CD4-positive, alpha-beta T cell treated with Interleukin-6 for 4 hours (primary cell): ENCODE measurements at regions not wholly inside any gene's neighbourhood (a gene's known extent, or its start where the extent isn't known, plus 50 kb on each side); places are given as distances from the start of the nearest gene placed in this dataset.

Experiments used
- DNase-seq: peaks from one replicate; pipeline ENCODE4 v3.0.0-alpha.2; 2020; ENCODE audit warnings: mixed read lengths

DNA sequence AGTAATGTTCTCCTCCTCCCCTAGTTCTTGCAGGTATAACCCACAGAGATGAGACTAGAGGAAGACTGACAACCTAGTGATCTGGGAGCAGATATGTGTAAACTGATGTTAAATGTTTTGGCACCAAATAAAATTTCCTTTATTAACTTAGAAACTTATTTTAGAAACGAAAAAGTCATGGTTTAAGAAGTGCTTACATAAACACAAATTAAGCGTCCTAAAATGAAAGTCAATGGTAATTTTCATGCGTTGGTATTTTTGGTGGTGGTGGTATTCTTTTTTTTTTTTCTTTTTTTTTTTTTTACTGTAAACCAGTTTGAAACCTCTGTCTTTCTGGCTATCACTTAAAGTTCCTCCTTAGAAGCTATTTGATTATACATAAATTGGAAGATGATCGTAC, 1438.1 kb upstream of the TENM3 start:
- no peak for DNase-seq

- no peak for DNase-seq
Observed at GRCh38 chr4:180808862-180809261, 1434.3 kb upstream of the TENM3 start.

DNA sequence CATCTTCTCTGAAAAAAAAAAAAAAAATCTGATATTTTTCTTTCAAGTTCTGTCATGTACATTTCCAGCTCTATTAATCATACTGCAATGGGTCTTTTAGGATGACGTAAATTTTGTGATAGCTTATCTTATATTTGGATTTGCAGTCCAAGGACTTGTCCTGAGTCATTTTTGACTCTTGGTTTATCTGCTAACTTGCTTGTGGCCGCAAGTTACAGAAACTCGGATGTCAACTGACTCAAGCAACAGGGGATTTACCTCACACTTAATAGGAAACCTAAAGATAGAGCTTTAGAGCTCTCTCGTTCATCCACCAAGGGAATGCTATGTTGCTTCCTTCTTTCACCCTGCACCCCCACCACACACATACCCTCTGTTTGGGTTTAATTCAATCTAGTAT, 1433.8 kb upstream of the TENM3 start:
- no peak for DNase-seq

DNA sequence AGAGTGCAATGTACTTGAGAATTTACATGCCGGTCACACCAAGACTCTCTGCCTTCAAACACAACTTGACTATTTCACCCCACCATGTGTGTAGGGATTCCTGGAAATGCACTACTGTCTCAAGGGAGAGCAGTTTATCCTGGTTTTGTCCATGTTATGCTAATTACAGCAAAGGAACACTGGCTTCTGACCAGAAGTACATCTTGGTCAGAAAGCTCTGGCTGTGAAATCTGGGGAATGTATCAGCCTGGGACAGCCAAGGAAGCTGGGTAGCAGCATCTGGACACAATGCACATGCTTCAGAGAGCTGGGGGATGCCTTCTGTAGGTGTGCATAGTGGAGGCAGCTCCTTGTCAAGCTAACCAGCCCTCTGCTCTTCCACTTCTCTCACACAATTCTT, 1432.6 kb upstream of the TENM3 start:
- no peak for DNase-seq

- DNase-seq, result no peak
Observed at GRCh38 chr4:180811556-180811955, 1431.6 kb upstream of the TENM3 start.

DNA sequence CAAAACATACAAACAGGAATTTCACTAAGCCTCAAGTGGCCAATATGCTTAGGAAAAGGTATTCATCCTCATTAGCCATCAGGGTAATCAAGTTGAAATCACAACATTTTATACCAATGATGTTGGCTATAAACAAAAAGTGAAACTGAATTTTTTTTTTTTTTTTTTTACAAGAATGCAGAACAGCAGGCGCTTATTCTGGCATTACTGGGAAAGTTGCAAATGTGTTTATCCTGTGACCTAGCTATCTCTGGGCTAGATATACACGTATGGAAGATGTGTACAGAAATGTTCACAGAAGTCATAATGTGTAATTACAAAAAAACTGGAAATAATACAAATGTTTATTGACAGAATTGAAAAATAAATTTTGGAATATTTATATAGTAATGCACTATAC, 1430.4 kb upstream of the TENM3 start:
- no peak for DNase-seq

GRCh38 chr4:180814875-180815417, 1428.3 kb upstream of the TENM3 start:
- no peak for DNase-seq

DNA sequence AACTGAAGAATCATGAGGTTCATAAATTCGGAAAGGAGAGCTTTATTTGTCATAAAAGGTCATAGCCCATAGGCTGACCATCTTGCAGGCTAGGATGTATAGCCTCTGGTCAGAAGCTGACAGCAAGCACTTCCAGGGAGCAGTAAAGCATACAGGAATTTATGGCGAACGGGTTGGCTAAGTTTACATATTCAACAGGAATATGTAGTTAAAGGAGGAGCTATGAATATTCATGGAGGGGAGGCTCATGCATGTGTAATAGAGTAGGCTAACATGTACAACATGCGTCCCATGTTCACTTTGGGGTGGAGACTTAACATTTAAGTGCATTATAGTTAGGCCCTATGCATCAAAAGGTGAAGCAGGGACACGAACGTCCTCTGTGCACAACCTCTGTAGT, 1425.7 kb upstream of the TENM3 start:
- no peak for DNase-seq

- DNase-seq, result no peak
Observed at GRCh38 chr4:180823108-180823507, 1420.1 kb upstream of the TENM3 start.

- DNase-seq, result no peak
Observed at GRCh38 chr4:180827232-180828009, 1415.8 kb upstream of the TENM3 start.

DNA sequence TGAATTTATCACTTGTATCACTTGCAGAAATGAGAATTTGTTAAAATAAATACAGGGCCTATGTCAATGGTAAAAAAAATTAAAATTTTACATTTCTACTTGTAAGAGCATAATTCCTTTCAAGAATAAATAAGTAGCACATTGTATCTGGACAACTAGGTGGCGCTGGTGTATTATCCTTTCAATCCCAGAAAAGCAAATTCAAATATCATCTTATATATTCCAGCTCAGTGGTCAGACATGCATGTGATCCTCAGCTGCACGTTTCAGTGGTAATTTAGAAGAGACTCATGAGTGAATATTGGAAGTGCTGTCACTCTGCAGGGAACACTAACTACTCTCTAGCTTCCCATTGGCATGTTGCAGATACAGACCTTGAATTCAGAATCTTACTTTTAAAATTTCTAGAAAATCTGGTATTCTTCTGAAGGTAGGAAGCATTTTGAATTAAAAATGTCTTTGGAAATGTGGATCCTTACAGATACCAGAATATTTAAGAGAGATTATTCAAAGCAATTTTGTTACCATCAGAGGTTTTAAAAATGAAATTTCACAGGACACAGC, 1414.7 kb upstream of the TENM3 start:
- DNase-seq, result no peak

DNA sequence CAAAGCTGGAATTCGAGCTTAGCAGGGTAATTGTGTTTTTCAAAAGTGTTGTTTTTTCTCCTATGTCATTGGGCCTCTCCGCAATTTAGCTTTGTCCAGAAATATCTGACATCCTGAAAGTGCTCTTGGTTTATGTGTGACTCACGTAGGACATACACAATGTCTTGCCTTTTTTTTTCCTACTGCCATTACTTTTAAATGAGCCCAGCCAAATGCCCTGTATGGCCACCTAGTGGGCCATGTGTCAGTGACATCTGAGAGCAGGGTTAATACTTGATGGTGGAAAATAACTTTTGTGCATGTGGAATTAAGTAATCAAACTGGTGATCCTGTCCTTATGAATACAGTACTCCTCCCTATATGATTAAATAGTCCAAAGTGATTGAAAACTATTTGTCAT, 1411.1 kb upstream of the TENM3 start:
- DNase-seq, result no peak

DNA sequence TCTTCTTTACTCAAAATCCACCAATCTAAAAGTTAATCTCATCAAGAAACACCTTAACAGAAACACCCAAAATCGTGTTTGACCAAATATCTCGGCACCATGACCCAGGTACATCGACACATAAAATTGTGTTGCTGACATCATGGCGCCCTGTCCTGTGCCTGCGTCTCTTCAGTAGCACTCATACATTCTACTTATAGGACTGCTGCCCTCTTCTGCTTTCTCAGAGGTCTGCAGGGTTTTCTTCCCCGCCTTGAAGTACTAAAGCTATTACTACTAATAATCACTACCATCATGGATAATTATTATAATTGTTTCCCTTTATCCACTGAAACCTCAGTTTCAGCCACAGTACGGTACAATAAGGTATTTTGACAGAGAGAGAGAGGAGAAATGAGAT, 1403.1 kb upstream of the TENM3 start:
- DNase-seq, result no peak

GRCh38 chr4:180850318-180850940, 1392.8 kb upstream of the TENM3 start:
- DNase-seq, result no peak

DNA sequence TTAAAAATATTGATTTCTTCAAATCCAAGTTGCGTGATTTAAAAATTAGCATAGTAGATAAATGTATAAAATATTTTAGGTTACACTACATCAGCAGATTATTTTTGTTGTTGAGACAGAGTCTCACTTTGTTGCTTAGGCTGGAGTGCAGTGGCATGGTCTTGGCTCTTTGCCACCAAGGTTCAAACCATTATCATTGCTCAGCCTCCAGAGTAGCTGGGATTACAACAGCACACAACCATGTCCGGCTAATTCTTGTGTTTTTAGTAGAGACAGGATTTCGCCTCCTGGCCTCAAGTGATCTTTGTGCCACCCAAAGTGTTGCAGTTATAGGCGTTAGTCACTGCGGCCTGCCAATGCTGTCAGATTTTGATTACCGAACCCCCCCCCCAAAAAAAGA, 1390.5 kb upstream of the TENM3 start:
- no peak for DNase-seq

DNA sequence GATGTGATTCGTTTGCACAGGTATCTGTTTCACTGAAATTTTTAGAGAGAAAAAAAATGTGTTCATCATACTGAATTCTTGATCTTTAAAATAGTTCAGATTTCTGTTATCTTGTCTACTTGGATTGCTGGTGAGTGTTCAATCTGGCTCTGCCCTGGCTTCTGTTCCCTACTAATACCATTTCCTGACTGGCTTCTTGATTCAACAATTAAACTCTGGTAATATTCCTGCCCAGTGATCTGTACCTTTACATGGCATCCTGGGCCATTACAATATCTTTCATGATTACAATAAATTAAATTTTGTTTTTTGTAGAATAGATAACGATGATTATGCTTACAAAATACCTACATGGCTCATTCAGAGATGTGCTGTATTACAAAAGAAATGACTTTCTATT, 1388.0 kb upstream of the TENM3 start:
- no peak for DNase-seq

DNA sequence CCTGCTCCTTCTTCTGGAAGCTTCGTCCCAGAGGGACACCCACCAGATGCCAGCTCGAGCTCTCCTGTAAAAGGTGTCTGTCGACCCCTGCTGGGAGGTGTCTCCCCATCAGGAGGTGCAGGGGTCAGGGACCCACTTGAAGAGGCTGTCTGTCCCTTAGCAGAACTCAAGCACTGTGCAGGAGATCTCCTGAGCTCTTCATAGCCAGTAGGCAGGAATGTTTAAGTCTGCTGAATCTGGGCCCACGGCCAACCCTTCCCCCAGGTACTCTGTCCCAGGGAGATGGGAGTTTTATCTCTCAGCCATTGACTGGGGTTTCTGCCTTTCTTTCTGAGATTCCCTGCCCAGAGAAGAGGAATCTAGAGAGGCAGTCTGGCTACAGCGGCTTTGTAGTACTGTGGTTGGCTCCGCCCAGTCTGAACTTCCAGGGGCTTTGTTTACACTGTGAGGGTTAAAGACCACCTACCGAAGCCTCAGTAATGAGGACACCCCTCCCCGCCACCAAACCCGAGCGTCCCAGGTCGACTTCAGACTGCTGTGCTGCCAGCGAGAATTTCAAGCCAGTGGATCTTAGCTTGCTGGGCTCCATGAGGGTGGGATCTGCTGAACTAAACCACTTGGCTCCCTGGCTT, 1383.0 kb upstream of the TENM3 start:
- no peak for DNase-seq

GRCh38 chr4:180861651-180862050, 1381.6 kb upstream of the TENM3 start:
- DNase-seq, result no peak

DNA sequence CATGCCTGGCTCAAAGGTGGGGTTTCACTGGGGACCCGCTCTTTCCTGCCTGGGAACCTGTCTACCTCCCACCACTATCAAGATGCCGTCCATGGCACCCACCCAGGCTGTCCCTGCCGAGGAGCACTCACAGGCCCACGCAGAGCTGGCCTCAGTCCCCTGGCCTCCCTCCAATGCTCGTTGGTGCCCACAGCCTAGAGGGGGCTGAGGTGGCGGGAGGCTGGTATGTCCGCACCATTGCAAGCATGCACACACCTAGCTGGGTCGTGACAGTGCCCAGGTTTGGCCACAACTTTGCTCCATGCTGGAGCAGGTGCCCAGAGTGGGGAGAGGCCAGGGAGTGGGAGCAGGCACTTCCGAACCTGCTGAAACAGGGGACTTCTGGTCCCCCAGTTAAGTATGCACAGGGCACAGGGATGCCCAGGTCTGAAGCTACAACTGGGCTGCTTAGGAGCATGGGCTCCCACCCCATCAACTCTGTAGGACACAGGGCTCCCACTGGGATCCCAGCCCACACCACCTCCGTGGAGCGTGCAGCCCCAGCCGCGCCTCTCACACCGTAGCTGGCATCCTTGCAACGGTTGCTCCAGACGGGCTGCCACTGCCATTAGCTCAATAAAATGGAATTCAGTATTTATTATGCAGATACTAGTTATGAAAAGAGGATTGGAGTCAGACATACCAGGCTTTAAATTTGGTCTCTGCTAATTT, 1376.1 kb upstream of the TENM3 start:
- no peak for DNase-seq

GRCh38 chr4:180870623-180871022, 1372.6 kb upstream of the TENM3 start:
- no peak for DNase-seq

DNA sequence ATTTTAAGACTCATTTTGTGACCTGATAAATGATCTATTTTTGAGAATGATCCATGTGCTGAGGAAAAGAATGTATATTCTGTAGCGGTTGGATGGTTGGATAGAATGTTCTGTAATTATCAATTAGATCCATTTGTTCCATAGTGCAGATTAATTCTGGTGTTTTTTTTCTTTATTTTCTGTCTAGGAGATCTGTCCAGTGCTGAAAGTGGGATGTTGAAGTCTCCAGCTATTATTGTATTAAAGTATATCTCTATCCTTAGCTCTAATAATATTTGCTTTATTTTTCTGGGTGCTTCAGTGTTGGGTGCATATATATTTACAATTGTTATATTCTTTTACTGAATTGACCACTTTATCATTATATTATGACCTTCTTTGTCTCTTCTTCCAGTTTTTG, 1344.9 kb upstream of the TENM3 start:
- DNase-seq, result no peak

DNA sequence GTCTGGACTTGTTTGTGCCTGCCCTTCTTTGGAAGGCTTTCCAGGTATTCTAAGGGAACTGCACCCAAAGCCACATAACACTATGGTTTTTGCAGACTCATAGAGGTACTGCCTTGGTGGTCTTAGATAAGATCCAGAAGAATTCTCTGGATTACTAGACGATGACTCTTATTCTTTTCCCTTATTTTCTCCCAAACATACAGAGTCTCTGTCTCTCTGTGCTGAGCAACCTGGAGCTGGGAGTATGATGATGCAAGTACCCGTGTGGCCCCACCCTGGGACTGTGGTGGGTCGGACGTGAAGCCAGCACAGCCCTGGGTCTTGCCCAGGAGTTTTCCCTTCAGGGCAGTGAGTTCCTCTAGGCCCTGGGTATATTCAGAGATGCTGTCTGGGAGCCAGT, 1342.4 kb upstream of the TENM3 start:
- DNase-seq, result no peak

DNA sequence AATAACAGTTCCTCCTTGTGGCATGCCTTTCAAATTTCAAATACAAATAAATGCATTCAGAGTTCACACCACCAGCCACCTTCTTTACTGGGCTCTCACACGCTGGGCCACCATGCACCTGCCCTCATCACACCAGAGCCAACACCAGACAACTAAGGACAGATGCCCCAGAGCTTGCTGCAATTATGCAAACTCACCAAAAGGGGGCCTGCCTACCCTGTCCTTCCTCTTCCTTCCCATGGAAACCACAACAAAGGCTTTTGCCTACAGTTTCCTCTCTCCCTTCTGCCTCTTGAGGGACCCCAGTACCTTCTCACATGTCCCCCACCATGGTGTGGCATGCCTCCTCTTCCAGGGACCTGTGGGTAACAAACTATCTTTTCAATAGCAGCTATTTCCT, 1333.9 kb upstream of the TENM3 start:
- no peak for DNase-seq
